ENCODE measurements at regions not wholly inside any gene's neighbourhood (a gene's known extent, or its start where the extent isn't known, plus 50 kb on each side); places are given as distances from the start of the nearest gene placed in this dataset.

GRCh38 chr1:213727853-213728592 lies 259.8 kb upstream of the PROX1 start:
- intact Hi-C loops (cut with DNase I, micrococcal nuclease) = no loop called here
- Histone ChIP-seq H3K4me3 (no peak overlapping the region), H3K9me3 (no peaks in the 10 kb centered on the region), H3K4me1 (ENCODE audit: low read depth) (no peaks in the 10 kb centered on the region), H3K36me3 (ENCODE audit: low read depth) (no peaks in the 10 kb centered on the region)
- TF ChIP-seq CTCF (IDR thresholded peaks at IDR 0.05) = no peak
- DNase-seq (no peak), ATAC-seq (no peak)

- TF ChIP-seq CTCF (IDR thresholded peaks at IDR 0.05) = no peak
- intact Hi-C loops (cut with DNase I, micrococcal nuclease) = no loop called here
- DNase-seq (no peak), ATAC-seq (no peak)
- Histone ChIP-seq H3K9me3 (no peaks in the 10 kb centered on the region), H3K36me3 (ENCODE audit: low read depth) (no peaks in the 10 kb centered on the region), H3K4me3 (no peak overlapping the region), H3K4me1 (ENCODE audit: low read depth) (no peaks in the 10 kb centered on the region)
Measured at GRCh38 chr1:213728593-213729536, 258.9 kb upstream of the PROX1 start.

GRCh38 chr1:213733705-213734104 lies 254.1 kb upstream of the PROX1 start:
- no peak for ATAC-seq

GRCh38 chr1:213737398-213738035 lies 250.3 kb upstream of the PROX1 start:
- no peak for ATAC-seq

More at GRCh38 chr1:213733705-213734104, 254.1 kb upstream of the PROX1 start:
- Histone ChIP-seq H3K36me3 (ENCODE audit: low read depth) (no peaks in the 10 kb centered on the region), H3K4me1 (ENCODE audit: low read depth) (no peaks in the 10 kb centered on the region), H3K9me3 (no peaks in the 10 kb centered on the region), H3K4me3 (no peak overlapping the region)
- no peak for TF ChIP-seq CTCF (IDR thresholded peaks at IDR 0.05)
- no peak for DNase-seq
- intact Hi-C loops (cut with DNase I, micrococcal nuclease) = no loop called here

More at GRCh38 chr1:213737398-213738035, 250.3 kb upstream of the PROX1 start:
- no peak for TF ChIP-seq CTCF (IDR thresholded peaks at IDR 0.05)
- Histone ChIP-seq H3K4me3 (no peak overlapping the region), H3K9me3 (no peaks in the 10 kb centered on the region), H3K36me3 (ENCODE audit: low read depth) (no peaks in the 10 kb centered on the region), H3K4me1 (ENCODE audit: low read depth) (no peaks in the 10 kb centered on the region)
- intact Hi-C loops (cut with DNase I, micrococcal nuclease) = no loop called here
- DNase-seq = no peak

Measured in mucosa of descending colon (tissue), 3 donors.